ENCODE measurements at regions not wholly inside any gene's neighbourhood (a gene's known extent, or its start where the extent isn't known, plus 50 kb on each side); places are given as distances from the start of the nearest gene placed in this dataset.

DNA sequence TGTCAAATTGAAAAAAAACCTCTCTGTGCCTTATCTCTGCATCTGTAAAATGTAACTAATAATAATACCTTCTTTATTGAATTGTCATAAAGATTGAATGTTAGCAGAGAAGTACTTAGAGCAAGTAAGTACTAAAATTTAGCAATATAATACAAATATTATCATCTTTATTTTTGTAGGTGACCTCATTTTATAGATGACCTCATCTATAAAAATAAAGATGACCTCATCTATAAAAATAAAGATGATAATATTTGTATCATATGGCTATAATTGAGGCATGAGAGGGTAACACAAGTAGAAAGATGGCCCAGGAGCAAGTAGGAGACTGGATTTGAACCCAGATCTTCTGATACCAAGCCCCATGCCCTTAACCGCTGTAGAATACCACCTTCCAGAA, 193.2 kb upstream of the FOXD3 start:
- Histone ChIP-seq H3K27ac (no peak overlapping the region), H3K4me3 (no peak overlapping the region), H3K27me3 (no peaks in the 10 kb centered on the region), H3K4me1 (no peaks in the 10 kb centered on the region), H3K36me3 (no peaks in the 10 kb centered on the region), H3K9me3 (no peaks in the 10 kb centered on the region)
- TF ChIP-seq POLR2AphosphoS5 (IDR thresholded peaks at IDR 0.05), result no peak
- intact Hi-C loops (cut with DNase I; ENCODE audit: low total_unique reads), result no loop called here
- 90 to 100% (median 100%) methylated on average over 1 of the region's 1 CpG for WGBS, 5 donors
- DNase-seq, result no peak

DNA sequence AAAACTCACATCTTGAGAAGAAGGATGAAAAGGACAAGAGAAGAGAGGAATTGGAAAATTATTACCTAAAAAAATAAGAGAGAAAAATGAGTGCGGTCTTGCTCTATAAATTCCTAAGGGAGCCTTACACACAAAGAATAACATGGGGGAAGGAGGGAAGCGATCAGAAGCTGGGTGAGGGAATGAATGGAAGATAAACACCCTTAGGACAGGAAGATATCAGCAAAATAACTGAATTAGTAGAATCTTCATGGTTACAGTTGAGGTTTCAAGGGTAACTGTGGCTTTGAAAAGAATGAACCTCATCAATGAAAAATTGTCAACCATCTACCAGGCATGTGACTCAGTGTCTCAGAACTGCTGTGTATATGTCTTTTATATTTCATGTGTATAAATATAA, 192.5 kb upstream of the FOXD3 start:
- Histone ChIP-seq H3K27me3 (no peaks in the 10 kb centered on the region), H3K27ac (no peak overlapping the region), H3K9me3 (no peaks in the 10 kb centered on the region), H3K4me1 (no peaks in the 10 kb centered on the region), H3K4me3 (no peak overlapping the region), H3K36me3 (no peaks in the 10 kb centered on the region)
- TF ChIP-seq EP300 (IDR thresholded peaks at IDR 0.05) (no peak), POLR2AphosphoS5 (IDR thresholded peaks at IDR 0.05) (no peak), POLR2A (IDR thresholded peaks at IDR 0.05) (no peak)
- TF ChIP-seq, protein P1, sequence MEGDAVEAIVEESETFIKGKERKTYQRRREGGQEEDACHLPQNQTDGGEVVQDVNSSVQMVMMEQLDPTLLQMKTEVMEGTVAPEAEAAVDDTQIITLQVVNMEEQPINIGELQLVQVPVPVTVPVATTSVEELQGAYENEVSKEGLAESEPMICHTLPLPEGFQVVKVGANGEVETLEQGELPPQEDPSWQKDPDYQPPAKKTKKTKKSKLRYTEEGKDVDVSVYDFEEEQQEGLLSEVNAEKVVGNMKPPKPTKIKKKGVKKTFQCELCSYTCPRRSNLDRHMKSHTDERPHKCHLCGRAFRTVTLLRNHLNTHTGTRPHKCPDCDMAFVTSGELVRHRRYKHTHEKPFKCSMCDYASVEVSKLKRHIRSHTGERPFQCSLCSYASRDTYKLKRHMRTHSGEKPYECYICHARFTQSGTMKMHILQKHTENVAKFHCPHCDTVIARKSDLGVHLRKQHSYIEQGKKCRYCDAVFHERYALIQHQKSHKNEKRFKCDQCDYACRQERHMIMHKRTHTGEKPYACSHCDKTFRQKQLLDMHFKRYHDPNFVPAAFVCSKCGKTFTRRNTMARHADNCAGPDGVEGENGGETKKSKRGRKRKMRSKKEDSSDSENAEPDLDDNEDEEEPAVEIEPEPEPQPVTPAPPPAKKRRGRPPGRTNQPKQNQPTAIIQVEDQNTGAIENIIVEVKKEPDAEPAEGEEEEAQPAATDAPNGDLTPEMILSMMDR (IDR thresholded peaks at IDR 0.05), result no peak
- DNase-seq, result no peak
- 83 to 88% (median 87%) methylated on average over 2 of the region's 2 CpGs for whole genome bisulfite sequencing, 5 donors
- intact Hi-C loops (cut with DNase I; ENCODE audit: low total_unique reads), result no loop called here

DNA sequence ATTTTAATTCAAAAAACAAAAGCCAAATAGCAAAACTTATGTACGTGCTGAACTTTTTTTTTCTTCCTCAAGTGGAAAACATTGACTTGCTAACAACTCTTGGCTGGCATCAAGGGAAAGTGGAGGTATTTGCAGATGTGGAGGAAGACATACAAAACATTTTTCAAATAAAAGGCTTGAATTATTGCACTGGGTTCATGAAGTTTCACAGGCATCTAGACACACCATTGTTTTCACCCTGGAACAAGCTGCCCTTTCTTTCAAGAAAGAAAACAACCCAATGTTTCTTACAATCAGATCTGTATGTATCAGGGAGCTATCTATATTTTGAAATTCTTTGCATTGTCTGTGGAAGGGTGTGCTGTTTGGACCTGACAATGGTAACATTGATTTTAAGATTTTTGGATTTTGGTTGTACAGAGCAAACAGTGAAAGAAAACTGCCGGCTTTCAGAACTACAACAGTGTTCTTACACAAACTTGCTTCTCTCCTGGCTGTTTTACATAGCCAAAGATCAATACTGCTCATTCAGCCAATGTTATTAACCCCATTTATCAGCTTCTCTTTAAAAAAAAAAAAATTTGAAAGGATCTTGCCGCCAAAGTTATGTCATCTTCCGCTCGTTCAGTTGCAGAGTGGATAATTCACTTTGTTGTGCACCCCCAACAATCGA, 187.7 kb upstream of the FOXD3 start:
- TF ChIP-seq EP300 (IDR thresholded peaks at IDR 0.05) (no peak), POLR2AphosphoS5 (IDR thresholded peaks at IDR 0.05) (no peak), POLR2A (IDR thresholded peaks at IDR 0.05) (no peak)
- TF ChIP-seq, protein P1 (IDR thresholded peaks at IDR 0.05), result no peak
- Histone ChIP-seq H3K9me3 (no peaks in the 10 kb centered on the region), H3K36me3 (no peaks in the 10 kb centered on the region), H3K27ac (no peak overlapping the region), H3K27me3 (no peaks in the 10 kb centered on the region), H3K4me1 (no peaks in the 10 kb centered on the region), H3K4me3 (no peak overlapping the region)
- WGBS, 5 donors, result 44 to 62% (median 48%) methylated on average over 6 of the region's 6 CpGs
- peak in 1 of 2 donors; percentile 9 for DNase-seq
- intact Hi-C loops (cut with DNase I; ENCODE audit: low total_unique reads), result no loop called here

DNA sequence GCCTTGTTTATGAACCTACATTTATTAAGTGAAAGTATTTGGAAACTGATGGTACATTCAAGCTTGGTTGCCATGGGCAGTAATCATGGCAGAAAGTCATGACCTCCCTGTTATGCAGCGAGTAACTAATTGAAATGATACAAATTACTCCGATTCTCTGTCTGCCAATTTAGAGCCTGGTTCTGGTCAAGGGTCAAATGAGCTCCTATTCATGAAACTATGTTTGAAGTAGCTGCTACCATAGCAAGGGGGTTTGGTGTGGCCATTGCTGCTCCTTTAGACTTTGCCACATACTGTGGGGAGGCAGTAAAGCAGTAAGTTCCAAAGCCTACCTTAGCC, 187.2 kb upstream of the FOXD3 start:
- TF ChIP-seq EP300 (IDR thresholded peaks at IDR 0.05), result no peak
- TF ChIP-seq, protein P1 (IDR thresholded peaks at IDR 0.05), result no peak
- WGBS, 5 donors, result 59 to 73% (median 65%) methylated on average over 2 of the region's 2 CpGs
- no peak overlapping the region for H3K27ac ChIP-seq
- no peaks in the 10 kb centered on the region for H3K27me3 ChIP-seq
- DNase-seq, result peak in 1 of 2 donors; percentile 53
- H3K4me1 ChIP-seq, result no peaks in the 10 kb centered on the region
- intact Hi-C loops (cut with DNase I; ENCODE audit: low total_unique reads), result no loop called here
- no peaks in the 10 kb centered on the region for H3K9me3 ChIP-seq
- H3K4me3 ChIP-seq, result no peak overlapping the region
- no peaks in the 10 kb centered on the region for H3K36me3 ChIP-seq

DNA sequence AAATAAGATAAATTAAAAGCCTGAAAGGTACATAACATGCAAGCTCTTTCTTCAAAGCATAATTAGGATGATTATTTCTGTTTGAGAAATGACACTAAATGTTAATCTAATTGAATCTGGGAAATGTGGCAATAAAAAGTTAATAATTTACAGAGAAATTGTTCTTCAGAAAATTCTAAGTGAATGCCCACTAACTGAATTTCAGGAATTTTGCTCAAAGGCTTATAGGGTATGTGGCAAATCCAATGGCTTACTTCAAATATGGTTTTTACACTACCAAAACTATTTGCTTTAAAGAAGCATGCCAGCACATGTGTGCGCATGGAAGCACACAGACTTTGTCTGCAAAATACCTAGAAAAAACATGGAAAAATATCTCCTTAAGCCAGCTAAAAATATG, 186.6 kb upstream of the FOXD3 start:
- intact Hi-C loops (cut with DNase I; ENCODE audit: low total_unique reads), result no loop called here
- Histone ChIP-seq H3K36me3 (no peaks in the 10 kb centered on the region), H3K27me3 (no peaks in the 10 kb centered on the region), H3K4me3 (no peak overlapping the region), H3K4me1 (no peaks in the 10 kb centered on the region), H3K27ac (no peak overlapping the region), H3K9me3 (no peaks in the 10 kb centered on the region)
- WGBS, 5 donors, result 96 to 100% (median 100%) methylated on average over 1 of the region's 1 CpG
- no peak for TF ChIP-seq POLR2AphosphoS5 (IDR thresholded peaks at IDR 0.05)
- TF ChIP-seq EP300 (IDR thresholded peaks at IDR 0.05), result no peak
- no peak for TF ChIP-seq POLR2A (IDR thresholded peaks at IDR 0.05)
- TF ChIP-seq, protein P1 (IDR thresholded peaks at IDR 0.05), result no peak
- no peak for DNase-seq
